ENCODE measurements at regions not wholly inside any gene's neighbourhood (a gene's known extent, or its start where the extent isn't known, plus 50 kb on each side); places are given as distances from the start of the nearest gene placed in this dataset.
A peak's percentile ranks its signal among the peaks of the same experiment; 100 is the strongest.

DNA sequence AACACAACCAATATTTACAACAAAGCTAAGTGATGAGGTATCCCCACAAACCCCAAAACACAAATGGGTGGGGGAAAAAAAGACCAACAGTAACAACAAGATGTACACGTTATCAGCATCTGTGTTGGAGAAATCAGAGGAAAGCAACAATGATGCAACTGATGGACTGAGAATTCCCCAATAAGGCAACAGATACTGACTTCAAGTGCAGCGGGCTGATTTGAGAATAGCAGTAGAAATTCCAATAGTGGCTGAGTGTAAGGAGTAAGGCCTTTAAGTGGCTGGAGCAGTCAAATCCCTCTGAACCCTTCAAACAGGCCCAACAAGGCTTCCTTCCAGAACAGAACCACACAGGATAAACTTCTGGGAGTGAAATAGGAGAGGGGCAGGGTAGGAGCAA lies 97.6 kb downstream of the TM2D1 start:
- Histone ChIP-seq H3K4me1 (ENCODE audit: insufficient read depth, low read length) (no peaks in the 10 kb centered on the region), H3K4me3 (ENCODE audit: low read depth in 1 of 2, low read length in 2 of 2) (no peak overlapping the region), H3K27ac (ENCODE audit: low read depth, low read length) (no peak overlapping the region), H3K9ac (ENCODE audit: low read length) (no peak overlapping the region), H3K27me3 (ENCODE audit: control insufficient read depth in 1 of 2, insufficient read depth in 2 of 2, low read length in 2 of 2) (no peaks in the 10 kb centered on the region), H3K36me3 (ENCODE audit: insufficient read depth, low read length) (no peaks in the 10 kb centered on the region), H3K9me3 (ENCODE audit: low read length) (no peaks in the 10 kb centered on the region)

DNA sequence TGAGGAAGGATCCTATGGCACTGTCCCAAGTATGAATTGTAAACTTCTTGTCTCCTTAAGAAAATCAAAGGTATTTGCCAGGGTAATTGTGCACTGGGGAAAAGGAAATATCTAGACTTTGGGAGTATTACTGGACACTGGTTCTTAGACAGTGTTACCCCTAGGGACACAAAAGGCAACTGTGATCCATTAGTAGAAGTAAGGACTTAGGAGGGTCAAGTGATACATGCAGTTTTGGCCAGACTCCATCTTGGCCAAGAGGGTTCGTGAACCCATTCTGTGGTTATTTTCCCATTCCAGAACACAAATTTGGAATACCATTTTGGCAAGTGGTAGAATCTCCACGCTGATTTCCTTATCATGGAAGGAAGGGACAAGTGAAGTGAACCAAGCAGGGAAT lies 98.1 kb downstream of the TM2D1 start:
- Histone ChIP-seq H3K36me3 (ENCODE audit: insufficient read depth, low read length) (no peaks in the 10 kb centered on the region), H3K4me1 (ENCODE audit: insufficient read depth, low read length) (no peaks in the 10 kb centered on the region), H3K27ac (ENCODE audit: low read depth, low read length) (no peak overlapping the region), H3K9me3 (ENCODE audit: low read length) (no peaks in the 10 kb centered on the region), H3K27me3 (ENCODE audit: control insufficient read depth in 1 of 2, insufficient read depth in 2 of 2, low read length in 2 of 2) (no peaks in the 10 kb centered on the region), H3K4me3 (ENCODE audit: low read depth in 1 of 2, low read length in 2 of 2) (no peak overlapping the region), H3K9ac (ENCODE audit: low read length) (no peak overlapping the region)

DNA sequence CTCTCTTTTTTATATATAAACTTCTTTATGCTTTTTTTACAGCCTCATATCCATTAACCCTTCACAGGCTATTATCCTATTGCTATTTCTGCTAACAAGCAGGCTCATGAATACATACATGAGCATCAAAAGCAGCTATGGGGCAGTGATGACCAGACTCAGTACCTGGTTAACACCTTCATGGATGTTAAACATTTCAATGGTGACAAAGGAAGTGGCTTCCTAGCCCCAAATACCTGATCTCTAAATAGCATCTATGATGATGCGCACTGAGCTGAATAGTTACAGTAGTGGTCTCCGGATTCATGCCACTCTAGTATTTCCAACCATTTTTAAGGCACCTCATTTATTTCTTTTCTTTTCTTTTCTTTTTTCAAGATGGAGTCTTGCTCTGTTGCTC lies 101.1 kb downstream of the TM2D1 start:
- Histone ChIP-seq H3K9ac (ENCODE audit: low read length) (no peak overlapping the region), H3K27me3 (ENCODE audit: control insufficient read depth in 1 of 2, insufficient read depth in 2 of 2, low read length in 2 of 2) (no peaks in the 10 kb centered on the region), H3K4me3 (ENCODE audit: low read depth in 1 of 2, low read length in 2 of 2) (no peak overlapping the region), H3K9me3 (ENCODE audit: low read length) (no peaks in the 10 kb centered on the region), H3K4me1 (ENCODE audit: insufficient read depth, low read length) (no peaks in the 10 kb centered on the region), H3K27ac (ENCODE audit: low read depth, low read length) (no peak overlapping the region), H3K36me3 (ENCODE audit: insufficient read depth, low read length) (no peaks in the 10 kb centered on the region)

DNA sequence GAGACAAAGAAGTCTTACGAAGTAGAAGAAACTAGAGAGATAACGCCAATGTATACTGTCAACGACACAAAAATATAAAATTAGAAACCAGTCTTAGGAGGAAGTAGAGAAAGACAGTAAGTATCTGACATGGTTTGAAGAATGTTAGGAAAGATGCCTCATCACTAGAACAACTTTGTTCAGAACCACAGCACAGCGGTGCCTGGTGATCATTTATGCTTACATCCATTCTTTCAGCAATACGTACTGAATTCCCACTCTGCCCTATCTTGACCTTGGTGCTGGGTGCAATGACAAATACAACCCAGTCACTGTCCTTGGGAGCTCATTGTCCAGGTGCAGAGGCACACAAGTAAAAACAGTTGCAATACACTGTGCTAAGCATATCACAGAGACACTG lies 104.4 kb downstream of the TM2D1 start:
- H3K4me1 ChIP-seq (ENCODE audit: insufficient read depth, low read length) = no peaks in the 10 kb centered on the region
- no peaks in the 10 kb centered on the region for H3K27me3 ChIP-seq (ENCODE audit: control insufficient read depth in 1 of 2, insufficient read depth in 2 of 2, low read length in 2 of 2)
- no peak overlapping the region for H3K4me3 ChIP-seq (ENCODE audit: low read depth in 1 of 2, low read length in 2 of 2)
- H3K36me3 ChIP-seq (ENCODE audit: insufficient read depth, low read length) = no peaks in the 10 kb centered on the region
- H3K9me3 ChIP-seq (ENCODE audit: low read length) = no peaks in the 10 kb centered on the region
- no peak overlapping the region for H3K27ac ChIP-seq (ENCODE audit: low read depth, low read length)
- no peak overlapping the region for H3K9ac ChIP-seq (ENCODE audit: low read length)

DNA sequence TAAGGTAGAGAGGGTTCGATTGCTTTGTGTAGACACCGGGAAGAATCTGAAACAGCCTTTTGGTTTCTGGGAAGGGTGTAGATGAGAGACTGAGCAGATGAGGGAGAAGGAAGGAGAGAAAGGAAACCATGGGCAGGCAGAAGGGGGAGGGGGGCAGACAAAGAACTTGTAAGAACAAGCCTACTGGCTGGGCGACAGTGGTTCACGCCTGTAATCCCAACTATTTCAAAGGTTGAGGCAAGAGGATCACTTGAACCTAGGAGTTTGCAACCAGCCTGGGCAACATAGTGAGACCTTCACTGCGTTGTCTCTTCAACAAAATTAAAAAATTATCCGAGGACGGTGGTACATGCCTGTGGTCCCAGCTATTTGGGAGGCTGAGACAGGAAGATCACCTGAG lies 106.2 kb downstream of the TM2D1 start:
- H3K4me3 ChIP-seq (ENCODE audit: low read depth in 1 of 2, low read length in 2 of 2) = no peak overlapping the region
- no peaks in the 10 kb centered on the region for H3K4me1 ChIP-seq (ENCODE audit: insufficient read depth, low read length)

DNA sequence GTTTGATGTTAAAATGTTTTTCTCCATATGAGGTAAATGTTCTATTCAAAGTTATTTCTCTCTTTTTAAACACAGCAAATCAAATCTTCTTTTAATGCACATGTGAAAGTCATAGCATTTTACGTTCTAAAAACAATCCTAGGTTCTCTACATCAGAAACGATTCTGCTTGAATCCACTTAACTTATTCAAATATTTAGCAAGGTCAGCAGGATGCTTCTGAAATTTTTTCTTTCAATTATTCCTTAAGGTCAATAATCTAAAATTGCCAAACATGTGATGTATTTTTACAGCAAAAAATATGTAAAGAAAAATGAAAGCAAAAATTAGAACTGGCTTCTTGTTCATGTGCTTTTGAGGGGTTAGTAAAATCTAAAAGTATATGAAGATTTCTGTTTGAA lies 106.7 kb downstream of the TM2D1 start:
- Histone ChIP-seq H3K4me1 (ENCODE audit: insufficient read depth, low read length) (no peaks in the 10 kb centered on the region), H3K9me3 (ENCODE audit: low read length) (no peaks in the 10 kb centered on the region), H3K4me3 (ENCODE audit: low read depth in 1 of 2, low read length in 2 of 2) (no peak overlapping the region), H3K9ac (ENCODE audit: low read length) (no peak overlapping the region), H3K27ac (ENCODE audit: low read depth, low read length) (no peak overlapping the region), H3K27me3 (ENCODE audit: control insufficient read depth in 1 of 2, insufficient read depth in 2 of 2, low read length in 2 of 2) (no peaks in the 10 kb centered on the region), H3K36me3 (ENCODE audit: insufficient read depth, low read length) (no peaks in the 10 kb centered on the region)

More for the DNA sequence above, 106.2 kb downstream of the TM2D1 start:
- Histone ChIP-seq H3K27ac (ENCODE audit: low read depth, low read length) (no peak overlapping the region), H3K27me3 (ENCODE audit: control insufficient read depth in 1 of 2, insufficient read depth in 2 of 2, low read length in 2 of 2) (no peaks in the 10 kb centered on the region), H3K36me3 (ENCODE audit: insufficient read depth, low read length) (no peaks in the 10 kb centered on the region), H3K9ac (ENCODE audit: low read length) (no peak overlapping the region), H3K9me3 (ENCODE audit: low read length) (no peaks in the 10 kb centered on the region)

DNA sequence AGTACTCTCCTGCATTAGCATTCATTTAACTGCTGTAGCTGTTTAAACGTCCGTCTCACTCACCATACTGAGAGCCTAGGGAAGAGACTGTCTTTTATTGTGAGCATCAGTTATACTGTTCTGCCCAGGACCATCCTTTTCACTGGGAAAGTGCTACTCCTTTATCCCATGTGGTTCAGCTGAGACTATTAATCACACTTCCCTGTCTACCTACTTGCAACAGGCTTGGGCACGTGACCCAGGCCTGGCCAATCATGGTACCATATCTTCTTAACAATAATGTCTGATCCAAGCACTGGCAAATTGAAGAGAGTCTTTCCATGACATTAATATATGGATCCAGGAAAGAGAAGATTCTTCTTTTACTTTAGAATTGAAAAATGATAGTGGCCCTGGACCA lies 108.1 kb downstream of the TM2D1 start:
- H3K4me3 ChIP-seq (ENCODE audit: low read depth in 1 of 2, low read length in 2 of 2) = no peak overlapping the region
- H3K27me3 ChIP-seq (ENCODE audit: control insufficient read depth in 1 of 2, insufficient read depth in 2 of 2, low read length in 2 of 2) = no peaks in the 10 kb centered on the region
- no peaks in the 10 kb centered on the region for H3K4me1 ChIP-seq (ENCODE audit: insufficient read depth, low read length)
- H3K27ac ChIP-seq (ENCODE audit: low read depth, low read length) = no peak overlapping the region
- no peak overlapping the region for H3K9ac ChIP-seq (ENCODE audit: low read length)
- no peaks in the 10 kb centered on the region for H3K36me3 ChIP-seq (ENCODE audit: insufficient read depth, low read length)
- no peaks in the 10 kb centered on the region for H3K9me3 ChIP-seq (ENCODE audit: low read length)

GRCh38 chr1:61612602-61613001 lies 112.3 kb downstream of the TM2D1 start:
- Histone ChIP-seq H3K36me3 (ENCODE audit: insufficient read depth, low read length) (no peaks in the 10 kb centered on the region), H3K27ac (ENCODE audit: low read depth, low read length) (no peak overlapping the region), H3K27me3 (ENCODE audit: control insufficient read depth in 1 of 2, insufficient read depth in 2 of 2, low read length in 2 of 2) (no peaks in the 10 kb centered on the region), H3K9me3 (ENCODE audit: low read length) (no peaks in the 10 kb centered on the region), H3K4me3 (ENCODE audit: low read depth in 1 of 2, low read length in 2 of 2) (no peak overlapping the region), H3K9ac (ENCODE audit: low read length) (no peak overlapping the region), H3K4me1 (ENCODE audit: insufficient read depth, low read length) (no peaks in the 10 kb centered on the region)

GRCh38 chr1:61609040-61609439 lies 115.9 kb downstream of the TM2D1 start:
- H3K4me1 ChIP-seq (ENCODE audit: insufficient read depth, low read length) = no peaks in the 10 kb centered on the region
- no peak overlapping the region for H3K9ac ChIP-seq (ENCODE audit: low read length)
- no peaks in the 10 kb centered on the region for H3K9me3 ChIP-seq (ENCODE audit: low read length)
- no peaks in the 10 kb centered on the region for H3K27me3 ChIP-seq (ENCODE audit: control insufficient read depth in 1 of 2, insufficient read depth in 2 of 2, low read length in 2 of 2)
- no peak overlapping the region for H3K27ac ChIP-seq (ENCODE audit: low read depth, low read length)
- no peaks in the 10 kb centered on the region for H3K36me3 ChIP-seq (ENCODE audit: insufficient read depth, low read length)
- H3K4me3 ChIP-seq (ENCODE audit: low read depth in 1 of 2, low read length in 2 of 2) = no peak overlapping the region

DNA sequence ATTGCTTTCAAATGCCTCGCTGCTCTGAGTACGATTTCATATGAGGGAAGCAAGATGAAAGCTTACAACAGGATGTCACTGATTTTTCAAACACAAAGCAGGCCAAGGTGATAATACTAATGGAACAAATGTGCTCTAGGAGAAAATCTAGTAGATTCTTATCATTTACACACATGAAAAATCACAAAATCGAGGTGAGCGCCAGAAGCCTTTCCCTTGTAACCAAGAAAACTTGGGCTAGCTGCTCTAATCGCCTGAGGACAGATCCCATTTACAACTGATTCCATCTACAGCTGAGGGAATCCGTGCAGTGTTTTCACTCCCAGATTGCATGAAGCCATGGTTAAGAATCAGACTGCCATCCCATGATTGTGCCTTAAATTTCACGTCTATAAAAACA lies 117.5 kb downstream of the TM2D1 start:
- Histone ChIP-seq H3K4me1 (ENCODE audit: insufficient read depth, low read length) (no peaks in the 10 kb centered on the region), H3K4me3 (ENCODE audit: low read depth in 1 of 2, low read length in 2 of 2) (no peak overlapping the region), H3K9ac (ENCODE audit: low read length) (no peak overlapping the region), H3K36me3 (ENCODE audit: insufficient read depth, low read length) (no peaks in the 10 kb centered on the region), H3K27ac (ENCODE audit: low read depth, low read length) (peak overlapping the region; percentile 39), H3K9me3 (ENCODE audit: low read length) (no peaks in the 10 kb centered on the region), H3K27me3 (ENCODE audit: control insufficient read depth in 1 of 2, insufficient read depth in 2 of 2, low read length in 2 of 2) (no peaks in the 10 kb centered on the region)

- H3K27ac ChIP-seq (ENCODE audit: low read depth, low read length) = peak overlapping the region; percentile 39
- H3K4me3 ChIP-seq (ENCODE audit: low read depth in 1 of 2, low read length in 2 of 2) = no peak overlapping the region
- no peaks in the 10 kb centered on the region for H3K36me3 ChIP-seq (ENCODE audit: insufficient read depth, low read length)
- no peak overlapping the region for H3K9ac ChIP-seq (ENCODE audit: low read length)
- no peaks in the 10 kb centered on the region for H3K4me1 ChIP-seq (ENCODE audit: insufficient read depth, low read length)
- no peaks in the 10 kb centered on the region for H3K27me3 ChIP-seq (ENCODE audit: control insufficient read depth in 1 of 2, insufficient read depth in 2 of 2, low read length in 2 of 2)
- H3K9me3 ChIP-seq (ENCODE audit: low read length) = no peaks in the 10 kb centered on the region
Measured at GRCh38 chr1:61606448-61607312, 118.3 kb downstream of the TM2D1 start.
